HL-60 (cell line): ENCODE measurements at regions not wholly inside any gene's neighbourhood (a gene's known extent, or its start where the extent isn't known, plus 50 kb on each side); places are given as distances from the start of the nearest gene placed in this dataset.

Experiments used
- DNase-seq, 2 experiments: peaks; one replicate each; pipeline ENCODE4 v3.0.0-alpha.2; 2010 to 2020; ENCODE audit warnings: low read depth in 1 of 2, low spot score in 1 of 2
- H3K27ac ChIP-seq: fragments of 250-450 bp; sonication (Bioruptor Pico); replicated peaks from 2 replicates; pipeline ENCODE4 v1.5.1; 2020; ENCODE audit warnings: mild to moderate bottlenecking, moderate library complexity
- H3K27me3 ChIP-seq: fragments of 250-450 bp; sonication (Bioruptor Pico); 2 replicates; pipeline ENCODE4 v1.5.1; 2021; ENCODE audit warnings: mild to moderate bottlenecking, moderate library complexity; ENCODE audit not compliant: insufficient read depth, poor library complexity, severe bottlenecking
- H3K4me3 ChIP-seq: replicated peaks from 2 replicates; pipeline ENCODE4 v1.5.1; 2011; ENCODE audit warnings: mild to moderate bottlenecking, control low read depth, low read length; ENCODE audit not compliant: insufficient read depth
- CTCF ChIP-seq: IDR thresholded peaks from one replicate; pipeline ENCODE4 v1.5.1; 2011; ENCODE audit warnings: low read length, control low read depth, inconsistent platforms; ENCODE audit not compliant: insufficient read depth
- GABPA ChIP-seq: IDR thresholded peaks from 2 replicates; pipeline ENCODE4 v1.6.1; 2012; ENCODE audit warnings: low read depth
- POLR2AphosphoS5 ChIP-seq: IDR thresholded peaks from 2 replicates; pipeline ENCODE4 v1.6.1; 2012; ENCODE audit warnings: low read depth
- REST ChIP-seq: IDR thresholded peaks from 2 replicates; pipeline ENCODE4 v1.6.1; 2012; ENCODE audit warnings: low read depth; ENCODE audit not compliant: insufficient replicate concordance
- SPI1 ChIP-seq: IDR thresholded peaks from 2 replicates; pipeline ENCODE4 v1.6.1; 2012; ENCODE audit warnings: low read depth, mild to moderate bottlenecking, borderline replicate concordance

GRCh38 chr1:218524526-218524925 is 179.4 kb downstream of the TGFB2 start:
- no peaks in the 10 kb centered on the region for H3K27me3 ChIP-seq
- no peak overlapping the region for H3K4me3 ChIP-seq
- no peak for TF ChIP-seq REST
- no peak overlapping the region for H3K27ac ChIP-seq
- DNase-seq, result no peak

GRCh38 chr1:218525031-218525430 is 179.9 kb downstream of the TGFB2 start:
- H3K4me3 ChIP-seq, result no peak overlapping the region
- H3K27ac ChIP-seq, result no peak overlapping the region
- DNase-seq, result no peak
- H3K27me3 ChIP-seq, result no peaks in the 10 kb centered on the region
- TF ChIP-seq REST (no peak), POLR2AphosphoS5 (no peak), SPI1 (no peak), CTCF (no peak), GABPA (no peak)

- no peak for TF ChIP-seq REST
- TF ChIP-seq GABPA, result no peak
- no peak for TF ChIP-seq CTCF
- TF ChIP-seq SPI1, result no peak
- TF ChIP-seq POLR2AphosphoS5, result no peak
Observed at GRCh38 chr1:218525451-218526197, 180.5 kb downstream of the TGFB2 start.

More at GRCh38 chr1:218525451-218526197, 180.5 kb downstream of the TGFB2 start:
- H3K27ac ChIP-seq, result no peak overlapping the region
- H3K4me3 ChIP-seq, result no peak overlapping the region
- no peak for DNase-seq
- H3K27me3 ChIP-seq, result no peaks in the 10 kb centered on the region
